Activated CD8-positive, alpha-beta memory T cell treated with anti-CD3 and anti-CD28 coated beads for 4 hours (primary cell): ENCODE measurements at regions not wholly inside any gene's neighbourhood (a gene's known extent, or its start where the extent isn't known, plus 50 kb on each side); places are given as distances from the start of the nearest gene placed in this dataset.

Source experiments
- DNase-seq, 2 donors: peaks; one replicate each; pipeline ENCODE4 v3.0.0-alpha.2; 2020; ENCODE audit warnings: low read depth in 2 of 2

DNA sequence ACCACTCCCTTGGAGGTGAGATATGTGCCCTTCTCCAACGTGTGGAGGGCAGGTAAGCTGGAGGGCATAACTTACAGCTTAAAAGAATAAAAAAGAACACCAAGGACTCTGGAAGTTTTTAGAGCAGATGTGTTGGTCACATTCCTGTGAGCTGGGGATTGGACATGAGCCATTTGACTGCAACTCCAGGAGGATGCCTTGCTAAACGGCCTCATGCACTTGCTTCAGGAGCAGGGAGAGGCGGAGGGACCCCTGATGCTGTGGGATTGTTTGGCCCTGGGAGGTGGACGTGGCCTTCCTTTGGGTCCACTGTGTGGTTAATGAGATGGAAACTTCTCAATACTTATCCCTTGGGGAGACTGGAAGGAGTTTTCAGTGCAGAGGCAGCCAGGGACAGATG lies 185.6 kb downstream of the RHOU start:
- DNase-seq, result no peak

GRCh38 chr1:228921481-228921880 lies 186.2 kb downstream of the RHOU start:
- DNase-seq, result no peak

DNA sequence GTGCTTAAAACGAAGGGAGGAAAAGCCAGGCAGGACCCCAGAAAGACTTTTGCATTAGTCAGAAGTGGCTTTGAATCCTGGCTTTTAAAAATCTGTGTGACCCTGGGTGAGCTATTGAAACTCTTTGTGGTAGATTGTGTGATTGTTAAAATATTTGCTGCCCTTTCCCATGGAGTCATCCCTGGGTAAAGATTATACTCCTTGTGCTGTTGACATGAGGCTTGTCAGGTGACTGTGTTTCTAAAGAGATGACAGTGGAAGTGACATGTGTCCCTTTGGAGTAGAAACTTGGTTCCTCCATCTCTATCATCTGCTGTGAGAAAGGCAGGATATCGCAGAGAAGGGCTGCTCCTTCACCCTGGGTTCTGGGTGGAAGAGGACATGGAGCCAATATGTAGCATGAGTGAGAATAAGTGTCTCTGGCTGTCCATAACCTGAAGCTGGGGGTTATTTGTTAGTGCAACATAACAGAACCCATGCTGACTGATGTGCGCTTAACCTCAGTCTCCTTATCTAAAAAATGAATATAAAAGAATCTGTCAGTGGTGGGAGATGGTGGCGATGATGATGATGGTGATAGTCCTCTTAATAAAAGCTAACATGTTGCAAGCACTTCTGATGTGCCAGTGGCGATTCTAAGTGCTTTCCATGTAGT lies 187.6 kb downstream of the RHOU start:
- DNase-seq, result no peak

DNA sequence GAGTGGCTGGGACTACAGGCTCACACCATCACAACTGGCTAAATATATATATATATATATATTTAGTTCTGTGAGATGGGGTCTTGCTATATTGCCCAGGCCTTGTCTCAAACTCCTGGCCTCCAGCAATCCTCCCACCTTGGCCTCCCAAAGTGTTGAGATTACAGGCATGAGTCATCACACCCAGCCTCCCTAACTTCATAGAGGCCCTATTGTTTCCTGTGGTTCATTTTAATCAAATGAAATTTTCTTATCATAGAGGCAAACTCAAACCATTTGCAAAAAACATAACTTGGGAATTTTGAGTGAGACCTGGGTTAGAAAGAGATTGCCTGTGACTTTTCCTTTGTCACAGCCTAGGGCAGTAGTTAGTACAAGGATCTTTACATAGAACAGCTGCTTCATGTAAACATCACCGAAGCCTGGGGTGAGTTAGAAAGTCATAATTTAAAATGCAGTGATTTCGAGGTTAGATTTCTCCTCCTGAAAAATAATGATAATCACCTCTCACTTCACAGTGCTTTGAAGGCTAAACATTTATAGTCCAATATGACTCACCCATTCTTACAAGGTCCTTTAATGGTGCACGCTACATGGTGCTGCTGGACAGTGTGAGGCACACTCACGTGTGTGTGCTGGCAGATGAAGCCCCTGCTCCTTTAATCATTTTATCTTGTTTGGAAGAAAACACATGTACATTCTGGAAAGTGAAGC lies 188.9 kb downstream of the RHOU start:
- DNase-seq, result no peak

DNA sequence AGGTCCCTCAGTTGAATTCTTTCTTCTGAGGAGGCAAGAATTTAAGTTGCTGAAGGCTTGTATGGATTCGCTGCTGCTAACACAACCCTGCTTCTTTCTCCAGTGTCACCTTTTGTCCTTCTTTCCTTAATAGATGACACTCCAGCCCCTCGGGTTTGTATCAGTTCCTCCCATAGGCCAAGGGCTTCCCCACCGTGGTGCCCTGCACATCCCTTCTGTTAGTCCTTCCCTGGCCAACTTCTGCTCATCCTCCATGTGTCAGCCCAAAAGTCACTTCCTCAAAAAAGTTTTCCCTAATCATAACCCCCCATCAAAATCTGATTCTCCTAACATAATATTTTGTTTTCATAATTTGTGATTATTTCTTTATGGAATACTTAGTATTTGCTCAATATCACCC lies 190.4 kb downstream of the RHOU start:
- no peak for DNase-seq

DNA sequence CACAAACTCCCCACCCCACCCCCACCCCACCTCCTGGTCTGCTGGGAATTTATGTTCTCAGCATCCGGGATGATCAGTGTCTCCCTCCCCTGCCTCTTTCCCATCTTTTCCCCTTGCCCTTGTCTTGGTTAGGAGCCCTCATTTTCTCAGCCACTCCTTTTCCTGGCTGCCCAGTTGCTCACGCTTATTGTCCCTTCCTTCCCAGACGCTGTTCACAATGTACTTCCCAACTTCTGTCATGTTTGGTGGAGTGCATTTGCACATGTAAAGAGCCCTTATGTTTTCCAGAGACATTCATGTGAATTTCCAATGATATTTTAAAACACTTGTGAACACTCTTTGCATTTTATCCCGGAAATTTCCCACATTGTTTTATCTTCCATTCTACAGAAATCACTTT lies 192.1 kb downstream of the RHOU start:
- DNase-seq, result no peak

GRCh38 chr1:228927946-228928898 lies 192.9 kb downstream of the RHOU start:
- no peak for DNase-seq

- DNase-seq, result no peak
Measured at GRCh38 chr1:228929476-228930027, 194.3 kb downstream of the RHOU start.

DNA sequence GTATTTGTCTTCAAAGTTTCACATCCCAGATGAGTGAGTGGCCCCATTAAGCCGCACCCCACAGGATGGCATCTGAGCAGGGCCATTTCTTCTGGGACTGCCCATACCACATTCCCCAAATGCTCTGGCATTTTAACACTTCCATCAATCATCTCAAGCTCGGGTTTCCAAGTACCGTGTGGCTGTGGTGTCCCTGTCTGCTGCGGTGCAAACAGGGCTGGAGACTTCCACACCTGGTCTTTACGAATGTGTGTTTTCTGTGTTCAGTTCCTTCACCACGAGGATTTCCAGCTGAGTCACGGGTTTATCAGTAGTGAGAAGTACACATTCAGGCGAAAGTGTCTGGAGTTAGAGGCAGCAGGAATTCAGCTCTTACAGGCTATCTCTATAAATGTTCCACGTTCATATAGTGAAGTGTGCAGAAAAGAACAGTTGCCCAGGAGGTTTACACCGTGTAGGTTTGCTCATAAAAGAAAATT lies 195.2 kb downstream of the RHOU start:
- DNase-seq, result no peak

DNA sequence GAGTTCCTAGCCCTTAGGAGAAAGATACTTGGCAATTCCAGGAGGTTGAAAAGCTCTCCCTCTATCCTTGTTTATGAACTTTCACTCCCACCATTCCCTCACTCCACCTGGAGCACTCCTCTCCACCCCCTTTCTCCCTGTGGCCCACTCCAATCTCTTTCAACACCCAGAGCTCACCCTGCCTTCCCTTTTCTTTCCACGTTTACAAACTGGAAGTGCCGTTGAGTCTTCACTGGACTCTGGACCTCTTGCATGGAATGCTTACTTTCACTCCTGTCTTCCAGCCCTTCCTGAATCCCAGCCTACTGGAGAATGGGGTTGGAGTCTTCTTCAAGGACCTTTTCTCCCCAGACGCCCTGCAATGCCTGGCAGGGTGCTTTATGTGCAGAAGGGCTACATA lies 198.5 kb downstream of the RHOU start:
- DNase-seq, result no peak

GRCh38 chr1:228935198-228935663 lies 200.0 kb downstream of the RHOU start:
- no peak for DNase-seq

DNA sequence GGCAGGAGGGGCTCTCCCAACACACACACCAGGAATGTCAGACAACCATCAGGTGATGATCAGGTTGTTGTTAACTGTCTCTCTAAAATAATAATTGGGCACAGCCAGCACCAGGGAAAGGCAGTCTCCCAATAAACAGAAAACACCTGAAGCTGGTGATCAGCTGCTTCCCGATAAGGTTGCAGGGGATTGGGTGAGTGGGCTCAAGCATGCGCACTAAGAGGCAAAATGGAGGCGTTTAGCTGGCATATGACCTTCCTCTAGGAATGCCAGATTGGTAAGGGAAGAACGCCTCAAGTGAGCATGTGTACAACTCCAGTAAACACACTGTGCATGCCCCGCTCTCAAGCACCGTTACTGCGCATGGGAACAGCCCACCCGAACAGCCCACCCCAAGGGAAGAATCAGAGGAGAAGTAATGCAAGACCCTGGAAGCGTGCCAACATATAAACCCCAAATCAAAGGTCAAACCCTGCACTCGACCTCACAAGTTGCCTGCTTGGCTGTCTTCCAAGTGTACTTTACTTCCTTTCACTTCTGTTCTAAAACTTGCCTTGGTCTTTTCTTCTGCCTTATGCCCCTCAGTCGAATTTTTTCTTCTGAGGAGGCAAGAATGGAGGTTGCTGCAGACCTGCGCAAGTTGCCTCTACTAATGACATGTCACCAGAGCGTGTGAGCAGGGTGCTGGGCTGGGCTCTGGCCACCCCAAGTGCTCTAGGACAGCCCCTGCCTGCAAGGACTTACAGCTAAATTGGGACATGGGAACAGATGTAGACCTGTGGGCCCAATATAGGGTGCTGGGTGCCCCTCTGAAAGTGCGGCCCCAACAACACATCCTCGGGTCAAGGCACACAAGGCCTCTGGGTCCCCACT lies 200.8 kb downstream of the RHOU start:
- DNase-seq, result no peak

- DNase-seq, result no peak
Measured at GRCh38 chr1:228936881-228937280, 201.6 kb downstream of the RHOU start.

- no peak for DNase-seq
Measured at GRCh38 chr1:228937351-228937750, 202.1 kb downstream of the RHOU start.

DNA sequence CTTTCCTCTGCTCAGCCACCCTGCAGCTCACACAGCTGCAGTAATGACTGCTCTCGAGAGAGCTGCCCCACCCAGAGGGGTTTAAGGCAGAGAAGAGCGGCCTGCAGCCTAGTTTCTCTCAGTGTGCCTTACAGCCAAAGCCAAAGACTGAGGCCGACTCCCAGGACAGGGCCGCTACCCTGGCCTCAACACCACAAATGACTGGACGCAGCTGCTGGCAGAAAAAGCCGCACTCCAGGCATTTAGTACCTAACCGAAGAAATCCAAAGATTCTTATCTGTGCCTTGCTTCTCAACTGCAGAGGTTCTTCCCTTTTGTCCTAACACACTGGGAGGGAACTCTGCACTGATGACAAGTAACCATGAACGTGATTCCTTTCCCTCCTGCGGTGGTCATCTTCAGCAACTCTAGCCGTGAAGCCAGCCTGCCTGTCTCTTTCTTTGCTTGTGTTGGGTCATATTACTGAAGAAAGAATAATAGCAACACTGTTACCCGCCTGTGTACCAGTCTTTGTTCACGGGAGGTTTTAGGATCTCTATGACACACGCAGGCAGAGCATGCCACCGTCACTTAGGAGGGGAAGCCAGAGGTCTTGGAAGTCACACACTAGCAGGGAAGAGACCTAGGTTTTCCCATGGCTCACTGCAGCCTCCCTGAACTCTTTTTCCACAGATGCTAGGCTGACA lies 202.7 kb downstream of the RHOU start:
- DNase-seq, result no peak

GRCh38 chr1:228938537-228938901 lies 203.2 kb downstream of the RHOU start:
- DNase-seq, result no peak

GRCh38 chr1:228939001-228939691 lies 203.9 kb downstream of the RHOU start:
- DNase-seq, result no peak

DNA sequence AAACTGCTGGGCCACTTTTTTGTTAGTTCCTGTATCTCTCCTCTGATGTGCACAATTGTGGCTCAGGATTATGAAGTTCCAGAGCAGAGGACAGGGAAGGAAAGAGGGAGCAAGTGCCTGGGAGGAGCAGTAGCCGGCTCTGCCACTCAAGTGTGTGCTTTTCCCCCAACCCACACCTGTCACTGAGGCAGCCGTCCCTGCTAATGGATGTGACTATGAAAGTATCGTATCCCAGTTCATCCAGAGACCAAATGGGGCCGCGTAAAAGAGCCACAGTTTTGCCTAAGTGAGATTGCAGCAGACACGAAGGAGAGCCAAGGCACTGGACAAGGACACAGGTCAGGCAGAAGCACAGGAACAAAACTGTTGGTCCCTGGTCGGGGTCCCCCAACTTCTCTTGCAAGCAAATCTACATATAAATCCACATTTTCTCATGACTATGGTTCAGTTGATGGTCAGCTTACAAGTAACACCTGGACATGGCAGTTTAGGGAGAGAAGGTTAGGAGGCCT lies 204.7 kb downstream of the RHOU start:
- no peak for DNase-seq

GRCh38 chr1:228940526-228940925 lies 205.2 kb downstream of the RHOU start:
- no peak for DNase-seq

DNA sequence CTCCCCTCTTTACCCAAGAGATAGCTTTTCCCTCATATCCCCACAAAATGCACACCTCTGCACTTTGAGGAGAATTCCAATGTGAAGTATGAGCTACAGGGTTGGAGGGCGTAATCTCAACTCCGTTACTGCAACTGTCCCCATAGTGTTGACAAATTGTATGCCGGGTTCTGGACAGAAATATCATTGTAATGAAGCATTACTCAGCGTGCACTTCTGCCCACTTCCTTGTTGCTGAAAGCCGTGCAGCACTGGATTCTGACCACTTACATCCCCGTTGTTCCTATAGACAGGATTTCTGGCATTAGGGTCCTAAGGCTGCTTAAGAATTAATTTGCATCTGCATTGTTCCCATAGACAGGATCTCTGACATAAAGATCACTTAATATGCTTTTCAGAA lies 205.6 kb downstream of the RHOU start:
- DNase-seq, result no peak
